Lung (tissue), 11 donors: ENCODE measurements at regions not wholly inside any gene's neighbourhood (a gene's known extent, or its start where the extent isn't known, plus 50 kb on each side); places are given as distances from the start of the nearest gene placed in this dataset.

Experiments
- ATAC-seq: fragments of 200-7000 bp; cut with Tn5 transposase; one replicate; pipeline ENCODE4 v1.9.1; 2020; ENCODE audit warnings: moderate number of reproducible peaks; ENCODE audit not compliant: insufficient read depth, low FRiP score
- DNase-seq, 3 donors: peaks; one replicate each; pipeline ENCODE4 v3.0.0-alpha.2; 2013 to 2017
- H3K27ac ChIP-seq, 2 donors: one replicate each; pipeline ENCODE4 v1.5.1; 2013; ENCODE audit warnings: mild to moderate bottlenecking in 2 of 2, moderate library complexity in 2 of 2, control low read depth in 1 of 2, inconsistent platforms in 1 of 2, low read depth in 1 of 2, low read length in 1 of 2
- H3K27me3 ChIP-seq, 3 donors: one replicate each; pipeline ENCODE4 v1.5.1; 2013; ENCODE audit warnings: low read length in 2 of 3; ENCODE audit not compliant: control insufficient read depth in 3 of 3, insufficient read depth in 3 of 3
- H3K36me3 ChIP-seq, 4 donors: one replicate each; pipeline ENCODE4 v1.5.1; 2013; ENCODE audit warnings: low read length in 4 of 4, mild to moderate bottlenecking in 1 of 4, moderate library complexity in 1 of 4; ENCODE audit not compliant: control insufficient read depth in 4 of 4, insufficient read depth in 4 of 4
- H3K4me1 ChIP-seq, 5 donors: one replicate each; pipeline ENCODE4 v1.5.1; 2013; ENCODE audit warnings: low read length in 5 of 5, mild to moderate bottlenecking in 2 of 5, moderate library complexity in 1 of 5; ENCODE audit not compliant: control insufficient read depth in 5 of 5, insufficient read depth in 5 of 5
- H3K4me3 ChIP-seq: one replicate; pipeline ENCODE4 v1.5.1; 2013; ENCODE audit warnings: mild to moderate bottlenecking, control low read depth, moderate library complexity
- H3K9ac ChIP-seq, 2 donors: one replicate each; pipeline ENCODE4 v1.5.1; 2013; ENCODE audit warnings: low read length in 2 of 2, control low read depth in 1 of 2; ENCODE audit not compliant: insufficient read depth in 1 of 2
- H3K9me3 ChIP-seq, 4 donors: one replicate each; pipeline ENCODE4 v1.5.1; 2013; ENCODE audit warnings: low read length in 3 of 4, mild to moderate bottlenecking in 1 of 4, moderate library complexity in 1 of 4; ENCODE audit not compliant: control insufficient read depth in 4 of 4, insufficient read depth in 3 of 4
- WGBS, 2 donors: extraction: QIAGEN DNeasy Blood & Tissue Kit; methylation state at CpG; one replicate each; pipeline ENCODE4 v1.1.7; 2013; 5-methylcytosine and 5-hydroxymethylcytosine counted together
- TF ChIP-seq, protein P1 (sequence below): IDR thresholded peaks from 2 replicates; pipeline ENCODE4 v1.5.1; 2012; ENCODE audit warnings: mild to moderate bottlenecking; ENCODE audit errors: control extremely low read depth, extremely low read depth
- donor health status: control.
- donor health status: control.
- donor health status: Bipolar disorder and iron deficiency.
- donor health status: healthy.
- donor health status: DM: yes; HTN: yes; CAD: no.

DNA sequence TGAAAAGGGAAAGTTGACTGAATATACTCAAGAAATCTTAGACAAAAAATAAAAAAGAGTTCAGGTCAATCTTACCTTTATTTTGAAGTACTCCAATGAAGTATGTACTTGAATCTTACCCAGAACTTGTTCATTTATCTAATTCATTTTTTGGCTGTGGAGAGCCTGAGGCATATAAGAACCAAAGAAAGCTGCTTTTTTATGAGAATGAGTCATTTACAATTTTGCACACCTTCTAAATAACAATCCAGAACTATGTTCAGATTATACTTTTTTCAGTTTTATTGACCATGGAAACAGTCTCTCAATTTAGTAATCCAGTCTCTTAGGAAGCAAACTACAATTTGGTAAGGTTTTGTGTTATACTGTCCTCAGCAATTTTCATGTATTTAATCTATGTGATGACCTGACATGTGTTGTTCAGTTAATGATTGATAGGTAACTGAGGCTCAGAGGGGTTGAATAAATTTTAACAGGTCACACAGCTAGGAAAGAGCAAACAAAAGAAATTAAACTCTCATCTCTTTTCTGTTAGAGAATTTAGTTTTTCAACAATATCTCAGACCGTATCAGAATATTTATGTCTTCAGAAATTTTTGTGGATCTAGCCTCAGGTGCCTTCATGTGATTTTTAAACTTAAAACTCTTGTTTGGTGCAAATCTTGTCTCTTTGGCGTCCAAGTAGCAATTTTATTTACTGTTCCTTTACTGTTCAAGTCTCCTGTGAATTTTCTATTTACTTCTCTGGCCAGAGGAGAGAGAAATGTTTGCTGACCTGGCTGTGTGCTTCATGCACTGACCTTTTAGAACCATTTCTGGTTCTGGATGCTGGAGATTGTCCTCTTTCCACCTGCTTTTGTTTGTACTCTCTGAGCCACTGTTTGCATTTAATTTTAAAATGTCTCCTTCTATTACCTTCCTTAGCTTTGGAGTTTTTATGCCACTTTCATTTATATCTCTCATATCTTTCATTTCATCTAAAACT, 1453.4 kb downstream of the STIM2 start:
- 50 to 73% methylated on average over 2 of the region's 2 CpGs for WGBS, 2 donors

DNA sequence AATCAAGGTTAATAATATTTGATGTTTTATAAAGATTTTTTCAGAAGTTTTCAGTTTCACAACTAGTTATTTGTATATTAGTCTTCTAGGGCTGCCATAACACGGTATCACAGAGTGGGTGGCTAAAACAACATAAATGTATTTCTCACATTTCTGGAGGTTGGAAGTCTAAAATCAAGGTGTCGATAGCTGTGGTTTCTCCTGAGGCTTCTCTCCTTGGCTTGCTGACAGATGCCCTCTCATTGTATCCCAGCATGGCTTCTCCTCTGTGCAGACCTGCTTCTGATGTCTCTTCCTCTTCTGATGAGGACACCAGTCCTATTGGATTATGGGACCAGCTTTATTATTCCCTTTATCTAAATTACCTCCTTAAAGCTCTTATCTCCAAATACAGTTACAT, 1456.6 kb downstream of the STIM2 start:
- H3K9ac ChIP-seq: no peak overlapping the region
- no peak overlapping the region for H3K27ac ChIP-seq
- H3K27me3 ChIP-seq: no peaks in the 10 kb centered on the region
- DNase-seq (no peak), ATAC-seq (no peak)
- no peaks in the 10 kb centered on the region for H3K36me3 ChIP-seq
- WGBS, 2 donors: 84 to 87% methylated on average over 2 of the region's 2 CpGs
- peaks cover 0 to 1% (median 0%) of the 10 kb centered on the region in 4 donors for H3K9me3 ChIP-seq
- TF ChIP-seq, protein P1, sequence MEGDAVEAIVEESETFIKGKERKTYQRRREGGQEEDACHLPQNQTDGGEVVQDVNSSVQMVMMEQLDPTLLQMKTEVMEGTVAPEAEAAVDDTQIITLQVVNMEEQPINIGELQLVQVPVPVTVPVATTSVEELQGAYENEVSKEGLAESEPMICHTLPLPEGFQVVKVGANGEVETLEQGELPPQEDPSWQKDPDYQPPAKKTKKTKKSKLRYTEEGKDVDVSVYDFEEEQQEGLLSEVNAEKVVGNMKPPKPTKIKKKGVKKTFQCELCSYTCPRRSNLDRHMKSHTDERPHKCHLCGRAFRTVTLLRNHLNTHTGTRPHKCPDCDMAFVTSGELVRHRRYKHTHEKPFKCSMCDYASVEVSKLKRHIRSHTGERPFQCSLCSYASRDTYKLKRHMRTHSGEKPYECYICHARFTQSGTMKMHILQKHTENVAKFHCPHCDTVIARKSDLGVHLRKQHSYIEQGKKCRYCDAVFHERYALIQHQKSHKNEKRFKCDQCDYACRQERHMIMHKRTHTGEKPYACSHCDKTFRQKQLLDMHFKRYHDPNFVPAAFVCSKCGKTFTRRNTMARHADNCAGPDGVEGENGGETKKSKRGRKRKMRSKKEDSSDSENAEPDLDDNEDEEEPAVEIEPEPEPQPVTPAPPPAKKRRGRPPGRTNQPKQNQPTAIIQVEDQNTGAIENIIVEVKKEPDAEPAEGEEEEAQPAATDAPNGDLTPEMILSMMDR: no peak
- no peak overlapping the region for H3K4me3 ChIP-seq
- no peaks in the 10 kb centered on the region for H3K4me1 ChIP-seq

More for the DNA sequence above, 1453.4 kb downstream of the STIM2 start:
- peaks cover 0 to 1% (median 0%) of the 10 kb centered on the region in 4 donors for H3K9me3 ChIP-seq
- H3K36me3 ChIP-seq: no peaks in the 10 kb centered on the region
- no peaks in the 10 kb centered on the region for H3K27me3 ChIP-seq
- no peak overlapping the region for H3K4me3 ChIP-seq
- no peak overlapping the region for H3K9ac ChIP-seq
- ATAC-seq (no peak), DNase-seq (peak in 2 of 3 donors; percentile 2 to 34)
- TF ChIP-seq, protein P1: no peak
- H3K4me1 ChIP-seq: no peaks in the 10 kb centered on the region
- no peak overlapping the region for H3K27ac ChIP-seq

DNA sequence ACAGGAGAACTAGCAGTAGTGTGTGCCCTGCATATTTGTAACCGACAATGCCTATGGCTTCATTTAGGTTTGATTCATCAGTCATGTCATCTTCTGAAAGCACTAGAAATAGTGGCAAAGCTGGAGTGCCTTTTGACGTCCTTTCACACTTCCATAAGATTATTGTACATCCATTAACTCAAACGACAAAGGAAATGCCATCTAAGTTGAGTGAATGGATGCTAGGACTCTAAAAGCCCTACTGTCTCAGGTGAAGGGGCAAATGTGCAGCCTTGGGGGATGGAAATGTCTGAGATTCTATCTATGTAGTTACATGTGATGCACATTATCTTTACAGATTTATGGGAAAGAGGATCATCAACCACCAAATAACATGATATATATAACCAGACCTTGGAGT, 1473.6 kb downstream of the STIM2 start:
- TF ChIP-seq, protein P1: no peak
- Histone ChIP-seq H3K36me3 (no peaks in the 10 kb centered on the region), H3K27me3 (no peaks in the 10 kb centered on the region), H3K9ac (no peak overlapping the region), H3K4me3 (no peak overlapping the region), H3K4me1 (no peaks in the 10 kb centered on the region), H3K9me3 (peaks cover 0 to 2% (median 0%) of the 10 kb centered on the region in 4 donors), H3K27ac (no peak overlapping the region)
- DNase-seq (no peak), ATAC-seq (no peak)
- WGBS, 2 donors: 72 to 81% methylated on average over 3 of the region's 3 CpGs
